ENCODE measurements at regions not wholly inside any gene's neighbourhood (a gene's known extent, or its start where the extent isn't known, plus 50 kb on each side); places are given as distances from the start of the nearest gene placed in this dataset.
"Not testable (repeated sequence)": the region's sequence is repeated elsewhere in the genome, so short reads cannot be mapped to it uniquely, and the experiment has no call there.

DNA sequence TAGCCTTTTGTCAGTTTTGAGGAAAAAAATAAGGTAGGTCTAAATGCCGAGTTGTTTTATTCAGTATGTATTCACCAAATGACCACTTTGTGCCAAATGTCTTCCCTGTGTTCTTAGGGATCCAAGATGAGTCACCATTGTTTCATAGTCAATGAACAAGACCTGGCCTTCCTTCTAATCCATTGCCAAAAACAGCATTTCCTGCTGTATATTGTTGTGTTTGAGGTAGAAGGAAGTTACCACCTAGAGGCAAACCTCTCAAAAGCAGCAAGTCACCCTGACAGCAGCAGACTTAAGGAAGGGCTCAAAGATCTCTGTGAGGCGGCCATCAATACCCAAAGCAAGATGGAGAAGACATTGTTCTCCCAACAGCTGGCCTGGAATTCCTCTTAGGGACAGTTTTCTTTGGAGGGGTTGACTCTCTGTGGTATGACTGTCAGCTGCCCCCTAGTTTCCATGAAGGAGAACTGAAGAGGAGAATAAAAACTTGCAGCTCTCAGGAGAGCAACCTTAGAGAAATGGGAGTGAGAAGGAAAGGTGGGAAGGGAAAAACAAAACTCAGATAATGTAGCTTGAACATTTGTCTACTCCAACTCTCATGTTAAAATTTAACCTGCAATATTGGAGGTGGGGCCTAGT is 328.3 kb downstream of the LRATD1 start:
- no peak for DNase-seq
- intact Hi-C loops (cut with DNase I): no loop called here

- DNase-seq: no peak
- intact Hi-C loops (cut with DNase I): no loop called here
These were observed 335.2 kb downstream of the LRATD1 start for GRCh38 chr2:14967729-14968128.

GRCh38 chr2:14975381-14975780 is 342.9 kb downstream of the LRATD1 start:
- intact Hi-C loops (cut with DNase I): no loop called here
- DNase-seq: no peak

GRCh38 chr2:14977021-14977420 is 344.5 kb downstream of the LRATD1 start:
- intact Hi-C loops (cut with DNase I): no loop called here
- no peak for DNase-seq

DNA sequence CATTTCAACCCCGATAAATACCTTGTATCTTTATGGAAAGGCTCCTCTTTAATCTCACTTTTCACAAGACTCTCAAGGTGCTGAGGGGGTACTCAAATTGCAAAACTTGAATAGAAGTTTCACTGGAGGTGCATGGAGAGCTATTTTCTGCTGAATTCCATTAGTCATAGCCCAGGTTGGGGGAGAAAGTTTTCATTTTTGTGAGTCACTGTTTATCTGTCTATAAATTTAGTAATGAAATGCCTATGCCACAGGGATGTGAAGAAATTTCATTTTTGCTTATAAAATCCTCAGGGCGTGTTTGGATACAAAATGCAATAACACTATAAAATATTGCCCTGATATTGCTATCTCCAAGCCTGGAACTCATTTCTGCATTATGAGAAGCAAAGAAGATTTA is 346.3 kb downstream of the LRATD1 start:
- intact Hi-C loops (cut with DNase I): no loop called here

GRCh38 chr2:14982790-14983189 is 350.3 kb downstream of the LRATD1 start:
- intact Hi-C loops (cut with DNase I): no loop called here

More for the DNA sequence above, 346.3 kb downstream of the LRATD1 start:
- DNase-seq: no peak

GRCh38 chr2:14988600-14988999 is 356.1 kb downstream of the LRATD1 start:
- no peak for DNase-seq
- intact Hi-C loops (cut with DNase I): no loop called here

More at GRCh38 chr2:14982790-14983189, 350.3 kb downstream of the LRATD1 start:
- DNase-seq: no peak

- no peak for DNase-seq
- intact Hi-C loops (cut with DNase I): no loop called here
These were observed 359.2 kb downstream of the LRATD1 start for GRCh38 chr2:14991723-14992122.

DNA sequence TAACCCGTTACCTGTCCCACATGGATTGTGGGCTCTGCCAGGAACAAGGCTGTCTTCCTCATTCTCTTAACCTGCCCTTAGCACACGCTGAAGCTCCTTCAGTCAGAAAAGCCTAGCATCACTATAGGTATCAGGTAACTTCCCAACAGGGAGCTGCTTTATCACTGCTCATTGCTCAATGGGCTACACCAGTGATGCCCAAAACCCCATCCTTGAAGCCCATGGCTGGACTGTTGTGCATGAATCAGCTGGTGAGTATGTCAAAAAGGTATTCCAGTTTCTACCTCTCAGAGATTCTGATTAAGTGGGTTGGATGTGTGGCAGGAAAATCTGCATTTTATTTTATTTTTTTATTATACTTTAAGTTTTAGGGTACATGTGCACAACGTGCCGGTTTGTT is 362.2 kb downstream of the LRATD1 start:
- intact Hi-C loops (cut with DNase I): no loop called here
- DNase-seq: no peak

GRCh38 chr2:14996351-14997014 is 364.0 kb downstream of the LRATD1 start:
- no peak for DNase-seq

DNA sequence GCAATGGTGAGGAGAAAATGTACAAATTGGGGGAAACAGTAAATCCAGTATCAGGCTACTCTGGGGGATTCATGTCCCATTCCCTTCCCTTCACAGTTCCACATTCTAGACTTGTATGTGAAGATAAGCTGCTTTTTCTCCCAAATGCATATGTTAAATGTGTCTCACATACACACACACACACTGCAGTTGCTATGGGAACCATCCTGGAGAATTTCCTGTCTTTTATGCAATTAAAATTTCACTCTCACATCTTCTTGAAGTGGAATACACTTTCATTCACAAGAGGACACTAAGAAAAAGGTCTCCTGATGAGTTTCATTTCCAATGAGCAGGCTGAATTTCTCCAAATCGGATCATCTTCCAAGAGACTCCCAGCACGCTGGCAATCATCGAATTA is 366.0 kb downstream of the LRATD1 start:
- no peak for DNase-seq
- intact Hi-C loops (cut with DNase I): no loop called here

More at GRCh38 chr2:14996351-14997014, 364.0 kb downstream of the LRATD1 start:
- intact Hi-C loops (cut with DNase I): no loop called here

- intact Hi-C loops (cut with DNase I): no loop called here
- DNase-seq: no peak
These were observed 366.7 kb downstream of the LRATD1 start for GRCh38 chr2:14999114-14999661.

DNA sequence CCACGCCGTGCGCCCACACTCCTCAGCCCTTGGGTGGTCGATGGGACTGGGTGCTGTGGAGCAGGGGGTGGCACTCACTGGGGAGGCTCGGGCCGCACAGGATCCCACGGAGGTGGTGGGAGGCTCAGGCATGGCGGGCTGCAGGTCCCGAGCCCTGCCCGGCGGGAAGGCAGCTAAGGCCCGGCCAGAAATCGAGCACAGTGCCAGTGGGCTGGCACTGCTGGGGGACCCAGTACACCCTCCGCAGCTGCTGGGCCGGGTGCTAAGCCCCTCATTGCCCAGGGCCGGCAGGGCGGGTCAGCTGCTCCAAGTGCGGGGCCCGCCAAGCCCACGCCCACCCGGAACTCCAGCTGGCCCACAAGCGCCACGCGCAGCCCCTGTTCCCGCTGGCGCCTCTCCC is 370.0 kb downstream of the LRATD1 start:
- intact Hi-C loops (cut with DNase I): not testable (repeated sequence)
- DNase-seq: peak in 1 of 10 donors; percentile 69

DNA sequence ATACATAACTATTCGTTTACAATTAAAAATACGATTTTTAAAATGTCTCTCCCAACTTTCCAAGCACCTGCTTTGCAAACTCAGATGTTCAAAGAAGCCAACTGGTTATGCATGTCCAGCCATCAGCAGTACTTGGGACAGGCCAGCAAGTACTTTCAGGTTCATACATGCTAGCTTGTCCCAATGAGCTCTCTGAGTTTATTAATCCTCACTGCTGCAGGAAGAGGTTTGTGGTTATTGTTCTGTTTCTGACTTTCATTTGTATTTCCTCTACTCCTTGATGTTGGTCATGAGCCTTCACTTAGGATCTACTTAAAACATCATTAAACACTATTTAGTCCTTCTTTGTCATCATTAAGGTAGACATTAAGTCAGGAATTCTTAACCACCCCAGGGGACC is 374.1 kb downstream of the LRATD1 start:
- intact Hi-C loops (cut with DNase I): no loop called here
- no peak for DNase-seq

GRCh38 chr2:15009681-15010080 is 377.2 kb downstream of the LRATD1 start:
- intact Hi-C loops (cut with DNase I): no loop called here
- no peak for DNase-seq

GRCh38 chr2:15010346-15010745 is 377.8 kb downstream of the LRATD1 start:
- intact Hi-C loops (cut with DNase I): no loop called here
- DNase-seq: no peak

GRCh38 chr2:15018814-15019213 is 386.3 kb downstream of the LRATD1 start:
- intact Hi-C loops (cut with DNase I): no loop called here
- no peak for DNase-seq

DNA sequence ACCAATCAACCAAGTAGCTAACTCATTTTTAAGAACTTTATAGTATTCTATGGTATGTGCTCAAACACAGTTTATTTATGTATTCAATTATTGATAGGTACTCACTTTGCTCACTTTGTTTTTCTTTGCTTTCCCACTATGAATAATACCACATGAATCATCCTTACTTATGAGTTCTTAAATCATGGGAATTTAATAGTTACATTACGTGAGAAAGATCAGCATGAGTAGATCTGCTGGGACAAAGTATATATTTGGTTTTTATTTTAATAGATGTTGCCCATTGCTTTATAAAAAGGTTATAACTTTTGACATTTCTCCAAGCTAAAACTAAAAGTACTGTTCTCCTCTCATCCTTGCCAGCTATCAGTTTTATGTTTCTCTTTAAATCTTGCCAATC is 390.7 kb downstream of the LRATD1 start:
- intact Hi-C loops (cut with DNase I): no loop called here
- no peak for DNase-seq

DNA sequence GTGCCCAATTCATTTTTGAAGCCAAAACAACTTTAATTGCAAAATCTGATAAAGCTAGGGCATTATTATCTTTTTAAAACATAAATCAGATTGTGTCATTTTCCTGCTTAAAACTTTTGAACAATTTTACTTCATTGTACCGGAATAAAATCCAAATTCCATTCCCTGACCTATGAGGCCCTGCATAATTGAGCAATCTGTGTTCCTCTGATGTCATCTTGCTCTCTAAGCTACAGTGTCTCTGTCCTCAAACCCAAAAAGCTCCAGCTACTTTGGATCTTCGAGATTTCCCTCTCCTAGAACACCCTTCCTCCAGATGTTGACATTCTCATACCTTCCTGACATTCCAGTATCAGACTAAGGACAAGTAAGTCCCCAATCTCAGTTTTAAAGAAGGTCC is 395.9 kb downstream of the LRATD1 start:
- intact Hi-C loops (cut with DNase I): no loop called here
- no peak for DNase-seq

GRCh38 chr2:15031745-15032240 is 399.3 kb downstream of the LRATD1 start:
- no peak for DNase-seq
- intact Hi-C loops (cut with DNase I): no loop called here

- intact Hi-C loops (cut with DNase I): no loop called here
- DNase-seq: no peak
These were observed 401.7 kb downstream of the LRATD1 start for GRCh38 chr2:15034246-15034645.

DNA sequence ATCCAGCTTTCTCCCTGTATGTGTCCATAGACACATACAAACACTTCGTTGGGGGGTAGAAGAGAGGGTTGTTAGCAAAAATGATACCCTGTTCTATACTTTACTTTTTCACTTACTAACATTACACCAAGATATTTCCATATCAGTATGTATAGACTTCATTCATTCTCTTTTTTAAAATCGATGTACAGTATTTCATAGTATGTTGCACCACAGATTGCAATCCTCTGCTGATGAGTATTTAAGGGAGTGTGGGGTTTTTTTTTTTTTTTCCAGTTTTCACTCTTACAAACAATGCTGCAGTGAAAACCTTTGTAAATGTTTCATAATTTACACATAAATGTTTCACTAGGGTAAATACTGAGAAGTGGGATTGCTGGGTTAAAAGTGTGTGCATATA is 402.3 kb downstream of the LRATD1 start:
- intact Hi-C loops (cut with DNase I): no loop called here
- no peak for DNase-seq

All from posterior cingulate gyrus (tissue), 11 donors.